HL-60 (cell line): ENCODE measurements at regions not wholly inside any gene's neighbourhood (a gene's known extent, or its start where the extent isn't known, plus 50 kb on each side); places are given as distances from the start of the nearest gene placed in this dataset.

Experiments used
- DNase-seq, 2 experiments: peaks; one replicate each; pipeline ENCODE4 v3.0.0-alpha.2; 2010 to 2020; ENCODE audit warnings: low read depth in 1 of 2, low spot score in 1 of 2
- H3K27ac ChIP-seq: fragments of 250-450 bp; sonication (Bioruptor Pico); replicated peaks from 2 replicates; pipeline ENCODE4 v1.5.1; 2020; ENCODE audit warnings: mild to moderate bottlenecking, moderate library complexity
- H3K27me3 ChIP-seq: fragments of 250-450 bp; sonication (Bioruptor Pico); 2 replicates; pipeline ENCODE4 v1.5.1; 2021; ENCODE audit warnings: mild to moderate bottlenecking, moderate library complexity; ENCODE audit not compliant: insufficient read depth, poor library complexity, severe bottlenecking
- H3K4me3 ChIP-seq: replicated peaks from 2 replicates; pipeline ENCODE4 v1.5.1; 2011; ENCODE audit warnings: mild to moderate bottlenecking, control low read depth, low read length; ENCODE audit not compliant: insufficient read depth
- GABPA ChIP-seq: IDR thresholded peaks from 2 replicates; pipeline ENCODE4 v1.6.1; 2012; ENCODE audit warnings: low read depth
- POLR2AphosphoS5 ChIP-seq: IDR thresholded peaks from 2 replicates; pipeline ENCODE4 v1.6.1; 2012; ENCODE audit warnings: low read depth
- REST ChIP-seq: IDR thresholded peaks from 2 replicates; pipeline ENCODE4 v1.6.1; 2012; ENCODE audit warnings: low read depth; ENCODE audit not compliant: insufficient replicate concordance
- SPI1 ChIP-seq: IDR thresholded peaks from 2 replicates; pipeline ENCODE4 v1.6.1; 2012; ENCODE audit warnings: low read depth, mild to moderate bottlenecking, borderline replicate concordance
- TF ChIP-seq, protein P1 (sequence below): IDR thresholded peaks from one replicate; pipeline ENCODE4 v1.5.1; 2011; ENCODE audit warnings: low read length, control low read depth, inconsistent platforms; ENCODE audit not compliant: insufficient read depth

GRCh38 chr15:77778802-77779201 is 146.1 kb upstream of the LINGO1 start:
- no peak for DNase-seq
- H3K4me3 ChIP-seq: no peak overlapping the region
- no peaks in the 10 kb centered on the region for H3K27me3 ChIP-seq
- no peak overlapping the region for H3K27ac ChIP-seq
- TF ChIP-seq GABPA (no peak), SPI1 (no peak)

- no peak for DNase-seq
- Histone ChIP-seq H3K27me3 (no peaks in the 10 kb centered on the region), H3K4me3 (no peak overlapping the region), H3K27ac (no peak overlapping the region)
- TF ChIP-seq POLR2AphosphoS5: no peak
- TF ChIP-seq GABPA: no peak
- no peak for TF ChIP-seq REST
- no peak for TF ChIP-seq SPI1
- TF ChIP-seq, protein P1, sequence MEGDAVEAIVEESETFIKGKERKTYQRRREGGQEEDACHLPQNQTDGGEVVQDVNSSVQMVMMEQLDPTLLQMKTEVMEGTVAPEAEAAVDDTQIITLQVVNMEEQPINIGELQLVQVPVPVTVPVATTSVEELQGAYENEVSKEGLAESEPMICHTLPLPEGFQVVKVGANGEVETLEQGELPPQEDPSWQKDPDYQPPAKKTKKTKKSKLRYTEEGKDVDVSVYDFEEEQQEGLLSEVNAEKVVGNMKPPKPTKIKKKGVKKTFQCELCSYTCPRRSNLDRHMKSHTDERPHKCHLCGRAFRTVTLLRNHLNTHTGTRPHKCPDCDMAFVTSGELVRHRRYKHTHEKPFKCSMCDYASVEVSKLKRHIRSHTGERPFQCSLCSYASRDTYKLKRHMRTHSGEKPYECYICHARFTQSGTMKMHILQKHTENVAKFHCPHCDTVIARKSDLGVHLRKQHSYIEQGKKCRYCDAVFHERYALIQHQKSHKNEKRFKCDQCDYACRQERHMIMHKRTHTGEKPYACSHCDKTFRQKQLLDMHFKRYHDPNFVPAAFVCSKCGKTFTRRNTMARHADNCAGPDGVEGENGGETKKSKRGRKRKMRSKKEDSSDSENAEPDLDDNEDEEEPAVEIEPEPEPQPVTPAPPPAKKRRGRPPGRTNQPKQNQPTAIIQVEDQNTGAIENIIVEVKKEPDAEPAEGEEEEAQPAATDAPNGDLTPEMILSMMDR: no peak
These were observed 143.1 kb upstream of the LINGO1 start for GRCh38 chr15:77775837-77776236.

DNA sequence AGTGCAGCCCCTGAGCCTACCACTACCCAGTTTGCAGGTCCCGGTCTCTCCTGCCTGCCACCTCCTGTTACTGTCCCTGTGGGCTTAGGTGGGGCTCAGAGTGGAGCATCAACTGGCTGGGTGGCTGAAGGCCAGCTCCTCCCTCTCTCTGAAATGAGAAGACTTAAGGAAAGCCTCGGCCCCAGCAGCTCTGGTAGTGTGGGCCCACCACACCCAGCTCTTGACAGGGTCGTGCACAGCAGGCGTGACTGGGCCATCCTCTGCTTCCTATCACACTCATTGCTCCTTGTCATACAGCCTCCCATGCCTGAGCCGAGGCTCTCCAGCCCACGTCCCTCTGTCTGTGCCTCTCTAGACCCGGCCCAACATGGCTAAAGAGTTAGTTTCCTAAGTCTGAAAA is 142.7 kb upstream of the LINGO1 start:
- no peak overlapping the region for H3K4me3 ChIP-seq
- DNase-seq: no peak
- H3K27ac ChIP-seq: no peak overlapping the region
- TF ChIP-seq, protein P1: no peak
- TF ChIP-seq SPI1 (no peak), GABPA (no peak), POLR2AphosphoS5 (no peak), REST (no peak)
- no peaks in the 10 kb centered on the region for H3K27me3 ChIP-seq

GRCh38 chr15:77774350-77774749 is 141.6 kb upstream of the LINGO1 start:
- H3K4me3 ChIP-seq: no peak overlapping the region
- DNase-seq: no peak
- no peak overlapping the region for H3K27ac ChIP-seq
- TF ChIP-seq GABPA: no peak
- no peak for TF ChIP-seq REST
- no peak for TF ChIP-seq SPI1
- TF ChIP-seq, protein P1: no peak
- TF ChIP-seq POLR2AphosphoS5: no peak
- no peaks in the 10 kb centered on the region for H3K27me3 ChIP-seq
